HPDE6-E6E7 (cell line): ENCODE measurements at regions not wholly inside any gene's neighbourhood (a gene's known extent, or its start where the extent isn't known, plus 50 kb on each side); places are given as distances from the start of the nearest gene placed in this dataset.

ENCODE experiments used
- DNase-seq: peaks from one replicate; pipeline ENCODE4 v3.0.0; 2011; ENCODE audit warnings: missing footprints; ENCODE audit errors: extremely low spot score

DNA sequence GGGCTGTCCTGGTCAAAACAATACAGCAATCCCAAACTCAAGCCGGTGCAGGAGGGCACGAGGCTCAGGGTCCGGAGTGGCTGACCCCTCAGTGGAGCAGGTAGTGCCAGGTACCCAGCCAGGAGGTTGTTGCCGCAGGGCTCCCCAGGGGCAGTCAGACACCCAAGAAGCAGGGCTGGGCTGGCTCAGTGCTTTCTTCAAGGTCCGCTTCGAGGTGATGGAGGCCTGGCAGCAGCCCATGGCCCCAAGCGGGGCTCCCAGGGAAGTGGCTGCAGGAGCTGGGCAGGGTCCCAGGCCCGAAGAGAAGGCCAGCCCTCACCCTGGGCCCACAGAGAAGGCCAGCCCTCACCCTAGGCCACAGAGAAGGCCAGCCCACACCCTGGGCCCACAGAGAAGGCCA lies 55.3 kb upstream of the COPS8 start:
- no peak for DNase-seq

DNA sequence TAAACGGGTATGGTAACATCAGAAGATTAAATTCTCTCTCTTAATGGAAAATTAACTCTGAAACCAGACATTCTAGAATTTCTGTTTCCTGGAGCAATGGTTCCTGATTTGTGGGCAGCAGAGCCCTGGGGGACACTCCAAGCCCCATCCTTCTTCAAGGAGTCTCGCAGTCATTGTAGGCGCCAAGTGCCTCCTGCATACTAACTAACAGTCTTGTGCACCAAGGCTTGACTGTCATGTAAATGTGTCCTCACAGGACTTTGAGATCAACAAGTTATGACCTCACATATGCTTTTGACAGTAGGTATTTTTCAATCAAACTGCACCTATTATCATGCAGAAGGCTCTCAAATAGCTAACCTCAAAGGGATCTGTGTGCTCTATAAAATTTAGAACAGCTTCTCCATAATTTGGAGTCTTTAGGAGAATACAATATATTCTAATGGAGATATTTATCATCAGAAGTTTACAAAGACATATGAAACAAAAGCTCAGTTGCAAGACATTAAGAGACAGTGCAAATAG lies 52.1 kb upstream of the COPS8 start:
- DNase-seq: no peak

DNA sequence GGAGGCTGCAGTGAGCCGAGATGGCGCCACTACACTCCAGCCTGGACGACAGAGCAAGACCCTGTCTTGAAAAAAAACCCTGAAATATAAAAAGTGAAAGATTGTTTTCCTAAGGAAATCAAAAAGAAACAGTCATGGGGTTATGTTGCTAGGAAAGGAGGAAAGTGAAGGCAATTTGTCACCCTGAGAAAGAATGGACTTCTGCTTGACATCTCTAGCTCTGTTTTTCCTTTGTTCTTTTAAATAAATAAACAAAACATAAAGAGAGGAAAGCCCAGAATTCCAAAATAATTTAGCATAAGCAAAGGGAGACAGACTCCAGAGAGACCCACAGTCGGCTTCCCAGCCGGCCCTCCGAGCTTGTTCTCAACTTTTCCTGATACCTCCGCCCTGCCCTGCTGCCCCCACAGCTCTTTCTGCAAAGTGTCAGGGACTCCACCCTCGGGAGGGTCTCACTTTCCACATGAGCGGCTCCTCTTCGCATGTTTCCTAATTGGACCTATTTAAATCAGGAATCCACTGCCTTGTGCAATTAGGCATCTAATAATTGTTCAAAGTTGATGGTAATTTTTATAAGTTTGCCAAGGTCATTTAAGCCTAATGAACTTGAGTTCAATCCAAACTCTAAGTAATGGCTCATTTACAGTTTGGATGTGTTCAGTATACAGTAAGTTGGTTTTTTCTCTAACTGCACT lies 49.8 kb upstream of the COPS8 start:
- no peak for DNase-seq
